Astrocyte of the spinal cord (primary cell): ENCODE measurements at regions not wholly inside any gene's neighbourhood (a gene's known extent, or its start where the extent isn't known, plus 50 kb on each side); places are given as distances from the start of the nearest gene placed in this dataset.

ENCODE experiments used
- DNase-seq: peaks from one replicate; pipeline ENCODE4 v3.0.0; 2011; ENCODE audit warnings: low read depth, low spot score
- H3K4me3 ChIP-seq: 2 replicates; pipeline ENCODE4 v1.5.1; 2011; ENCODE audit warnings: low read depth, mild to moderate bottlenecking, low read length, moderate library complexity
- in situ Hi-C: cut with HindIII; loops from 2 replicates; pipeline ENCODE4 v1.10.0; 2017; ENCODE audit warnings: low sequenced_read_pairs
- TF ChIP-seq, protein P1 (sequence below): IDR thresholded peaks from 2 replicates; pipeline ENCODE4 v1.5.1; 2012; ENCODE audit warnings: low read depth, mild to moderate bottlenecking, low read length, inconsistent platforms

GRCh38 chr10:133035952-133036351 is 51.8 kb upstream of the ADGRA1 start:
- in situ Hi-C loops = no loop called here
- no peak overlapping the region for H3K4me3 ChIP-seq
- TF ChIP-seq, protein P1, sequence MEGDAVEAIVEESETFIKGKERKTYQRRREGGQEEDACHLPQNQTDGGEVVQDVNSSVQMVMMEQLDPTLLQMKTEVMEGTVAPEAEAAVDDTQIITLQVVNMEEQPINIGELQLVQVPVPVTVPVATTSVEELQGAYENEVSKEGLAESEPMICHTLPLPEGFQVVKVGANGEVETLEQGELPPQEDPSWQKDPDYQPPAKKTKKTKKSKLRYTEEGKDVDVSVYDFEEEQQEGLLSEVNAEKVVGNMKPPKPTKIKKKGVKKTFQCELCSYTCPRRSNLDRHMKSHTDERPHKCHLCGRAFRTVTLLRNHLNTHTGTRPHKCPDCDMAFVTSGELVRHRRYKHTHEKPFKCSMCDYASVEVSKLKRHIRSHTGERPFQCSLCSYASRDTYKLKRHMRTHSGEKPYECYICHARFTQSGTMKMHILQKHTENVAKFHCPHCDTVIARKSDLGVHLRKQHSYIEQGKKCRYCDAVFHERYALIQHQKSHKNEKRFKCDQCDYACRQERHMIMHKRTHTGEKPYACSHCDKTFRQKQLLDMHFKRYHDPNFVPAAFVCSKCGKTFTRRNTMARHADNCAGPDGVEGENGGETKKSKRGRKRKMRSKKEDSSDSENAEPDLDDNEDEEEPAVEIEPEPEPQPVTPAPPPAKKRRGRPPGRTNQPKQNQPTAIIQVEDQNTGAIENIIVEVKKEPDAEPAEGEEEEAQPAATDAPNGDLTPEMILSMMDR = no peak
- DNase-seq = no peak

GRCh38 chr10:133034762-133035161 is 53.0 kb upstream of the ADGRA1 start:
- TF ChIP-seq, protein P1 = no peak
- DNase-seq = no peak
- in situ Hi-C loops = no loop called here
- no peak overlapping the region for H3K4me3 ChIP-seq

- no peak for DNase-seq
- in situ Hi-C loops = no loop called here
- H3K4me3 ChIP-seq = no peak overlapping the region
- TF ChIP-seq, protein P1 = no peak
Measured at GRCh38 chr10:133034092-133034491, 53.6 kb upstream of the ADGRA1 start.

- in situ Hi-C loops = no loop called here
- no peak for DNase-seq
- no peak overlapping the region for H3K4me3 ChIP-seq
- TF ChIP-seq, protein P1 = no peak
Measured at GRCh38 chr10:133033742-133034048, 54.0 kb upstream of the ADGRA1 start.

- H3K4me3 ChIP-seq = no peak overlapping the region
- no peak for DNase-seq
- TF ChIP-seq, protein P1 = no peak
- in situ Hi-C loops = no loop called here
Measured at GRCh38 chr10:133032976-133033741, 54.6 kb upstream of the ADGRA1 start.

DNA sequence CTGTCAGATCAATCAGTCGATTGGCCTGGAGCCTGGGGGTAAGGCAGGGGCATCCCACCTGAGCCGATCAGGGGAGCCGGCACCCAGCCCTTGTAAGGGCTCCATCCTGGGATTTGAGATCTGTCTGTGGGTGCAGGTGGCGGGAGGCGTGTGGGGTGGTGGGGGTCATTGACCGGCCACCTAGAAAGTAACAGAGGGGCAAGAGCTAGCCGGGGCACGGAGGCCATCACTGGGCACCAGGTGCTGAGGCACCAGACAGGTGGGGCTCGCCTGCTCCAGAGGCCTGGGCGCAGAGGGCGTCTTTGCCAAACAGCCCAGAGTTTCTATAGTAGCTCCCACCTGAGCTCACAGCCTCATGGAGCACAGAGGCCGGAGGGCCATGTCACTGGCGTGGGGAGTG is 55.5 kb upstream of the ADGRA1 start:
- in situ Hi-C loops = no loop called here
- DNase-seq = no peak
- TF ChIP-seq, protein P1 = no peak
- H3K4me3 ChIP-seq = no peak overlapping the region
